ENCODE measurements at regions not wholly inside any gene's neighbourhood (a gene's known extent, or its start where the extent isn't known, plus 50 kb on each side); places are given as distances from the start of the nearest gene placed in this dataset.

GRCh38 chr11:128022007-128022368 is 565.4 kb downstream of the ETS1 start:
- no peak for DNase-seq
- intact Hi-C loops (cut with DNase I; ENCODE audit: low total_unique reads), result no loop called here
- TF ChIP-seq POLR2A (IDR thresholded peaks at IDR 0.05) (no peak), CTCF (IDR thresholded peaks at IDR 0.05) (no peak)
- Histone ChIP-seq H3K4me3 (no peak overlapping the region), H3K9me3 (no peaks in the 10 kb centered on the region), H3K36me3 (no peaks in the 10 kb centered on the region), H3K27me3 (no peaks in the 10 kb centered on the region), H3K27ac (no peak overlapping the region), H3K4me1 (no peaks in the 10 kb centered on the region)

DNA sequence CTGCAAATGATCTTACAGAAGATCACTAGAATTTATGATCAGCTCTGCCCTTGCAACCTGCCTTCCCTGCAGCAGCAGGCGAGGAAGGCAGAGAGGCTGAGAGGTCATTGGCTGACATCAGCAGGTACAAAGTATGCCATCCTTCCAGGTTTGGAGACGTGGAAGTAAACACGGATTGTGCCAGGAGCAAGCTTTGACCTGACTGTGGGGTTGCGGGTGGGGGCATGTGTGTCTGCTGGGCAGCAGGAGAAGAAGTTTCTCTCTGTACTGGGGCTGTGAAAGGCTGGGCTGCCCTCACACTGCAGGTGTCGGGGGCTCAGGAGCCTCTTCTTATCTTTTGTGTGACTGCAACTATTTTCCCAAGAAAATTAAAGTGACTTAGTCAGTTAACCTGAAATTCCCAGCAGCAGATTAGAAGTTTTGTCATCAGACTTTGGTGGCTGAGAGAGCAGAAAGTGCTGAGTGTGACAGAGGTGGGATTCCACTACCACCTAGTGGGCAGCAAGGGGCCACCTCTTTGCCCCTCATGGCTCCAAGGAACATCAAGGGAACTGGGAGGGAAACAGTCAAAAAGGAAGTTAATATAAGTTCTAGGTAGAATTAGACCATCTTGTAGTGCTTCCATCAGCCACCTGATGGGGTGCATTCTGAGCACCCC is 565.9 kb downstream of the ETS1 start:
- intact Hi-C loops (cut with DNase I; ENCODE audit: low total_unique reads), result no loop called here
- Histone ChIP-seq H3K4me3 (no peak overlapping the region), H3K27ac (no peak overlapping the region), H3K27me3 (no peaks in the 10 kb centered on the region), H3K4me1 (no peaks in the 10 kb centered on the region), H3K9me3 (no peaks in the 10 kb centered on the region), H3K36me3 (no peaks in the 10 kb centered on the region)
- TF ChIP-seq POLR2A (IDR thresholded peaks at IDR 0.05) (no peak), CTCF (IDR thresholded peaks at IDR 0.05) (peak in 1 of 4 experiments; percentile 6)
- no peak for DNase-seq

GRCh38 chr11:128018692-128019091 is 568.7 kb downstream of the ETS1 start:
- Histone ChIP-seq H3K36me3 (no peaks in the 10 kb centered on the region), H3K27me3 (no peaks in the 10 kb centered on the region), H3K4me1 (no peaks in the 10 kb centered on the region), H3K9me3 (no peaks in the 10 kb centered on the region), H3K27ac (no peak overlapping the region), H3K4me3 (no peak overlapping the region)
- TF ChIP-seq POLR2A (IDR thresholded peaks at IDR 0.05) (no peak), CTCF (IDR thresholded peaks at IDR 0.05) (no peak)
- intact Hi-C loops (cut with DNase I; ENCODE audit: low total_unique reads), result no loop called here
- no peak for DNase-seq

GRCh38 chr11:128005562-128005961 is 581.8 kb downstream of the ETS1 start:
- TF ChIP-seq POLR2A (IDR thresholded peaks at IDR 0.05), result no peak
- Histone ChIP-seq H3K4me1 (no peaks in the 10 kb centered on the region), H3K9me3 (no peaks in the 10 kb centered on the region), H3K27me3 (no peaks in the 10 kb centered on the region), H3K36me3 (no peaks in the 10 kb centered on the region), H3K27ac (no peak overlapping the region), H3K4me3 (no peak overlapping the region)
- intact Hi-C loops (cut with DNase I; ENCODE audit: low total_unique reads), result no loop called here
- no peak for DNase-seq

- no peak for TF ChIP-seq POLR2A (IDR thresholded peaks at IDR 0.05)
- TF ChIP-seq CTCF (IDR thresholded peaks at IDR 0.05), result no peak
- no peak for DNase-seq
- Histone ChIP-seq H3K27ac (no peak overlapping the region), H3K27me3 (no peaks in the 10 kb centered on the region), H3K4me1 (no peaks in the 10 kb centered on the region), H3K4me3 (no peak overlapping the region), H3K36me3 (no peaks in the 10 kb centered on the region), H3K9me3 (no peaks in the 10 kb centered on the region)
- intact Hi-C loops (cut with DNase I; ENCODE audit: low total_unique reads), result no loop called here
These were observed 588.9 kb downstream of the ETS1 start for GRCh38 chr11:127998421-127998820.

- TF ChIP-seq CTCF (IDR thresholded peaks at IDR 0.05) (no peak), POLR2A (IDR thresholded peaks at IDR 0.05) (no peak)
- Histone ChIP-seq H3K4me1 (no peaks in the 10 kb centered on the region), H3K9me3 (no peaks in the 10 kb centered on the region), H3K27me3 (no peaks in the 10 kb centered on the region), H3K4me3 (no peak overlapping the region), H3K27ac (no peak overlapping the region), H3K36me3 (no peaks in the 10 kb centered on the region)
- intact Hi-C loops (cut with DNase I; ENCODE audit: low total_unique reads), result no loop called here
- DNase-seq, result no peak
These were observed 589.8 kb downstream of the ETS1 start for GRCh38 chr11:127997594-127997993.

Measured in uterus (tissue), 3 donors.